HG03565 (cell line): ENCODE measurements at regions not wholly inside any gene's neighbourhood (a gene's known extent, or its start where the extent isn't known, plus 50 kb on each side); places are given as distances from the start of the nearest gene placed in this dataset.

ENCODE experiments used
- ATAC-seq: cut with Tn5 transposase; IDR thresholded peaks from one replicate; pipeline ENCODE4 v1.9.1; 2021; ENCODE audit warnings: mild to moderate bottlenecking, moderate library complexity; ENCODE audit not compliant: unreplicated experiment

- ATAC-seq = no peak
These were observed 853.9 kb downstream of the SORCS3 start for GRCh38 chr10:105494944-105495343.

GRCh38 chr10:105494303-105494702 lies 853.2 kb downstream of the SORCS3 start:
- no peak for ATAC-seq

- no peak for ATAC-seq
These were observed 832.1 kb downstream of the SORCS3 start for GRCh38 chr10:105473170-105473569.

- no peak for ATAC-seq
These were observed 827.7 kb downstream of the SORCS3 start for GRCh38 chr10:105468759-105469158.

GRCh38 chr10:105466521-105466920 lies 825.4 kb downstream of the SORCS3 start:
- ATAC-seq = no peak

- no peak for ATAC-seq
These were observed 793.9 kb downstream of the SORCS3 start for GRCh38 chr10:105434970-105435369.

GRCh38 chr10:105413997-105414396 lies 772.9 kb downstream of the SORCS3 start:
- ATAC-seq = no peak

- no peak for ATAC-seq
These were observed 768.3 kb downstream of the SORCS3 start for GRCh38 chr10:105409370-105409769.

GRCh38 chr10:105406488-105406887 lies 765.4 kb downstream of the SORCS3 start:
- ATAC-seq = no peak

GRCh38 chr10:105398202-105398601 lies 757.1 kb downstream of the SORCS3 start:
- no peak for ATAC-seq

- no peak for ATAC-seq
These were observed 750.7 kb downstream of the SORCS3 start for GRCh38 chr10:105391670-105392351.

GRCh38 chr10:105387971-105388370 lies 746.9 kb downstream of the SORCS3 start:
- ATAC-seq = no peak

GRCh38 chr10:105383978-105384377 lies 742.9 kb downstream of the SORCS3 start:
- no peak for ATAC-seq

- no peak for ATAC-seq
These were observed 729.6 kb downstream of the SORCS3 start for GRCh38 chr10:105370692-105371091.

- no peak for ATAC-seq
These were observed 718.6 kb downstream of the SORCS3 start for GRCh38 chr10:105359708-105360107.

- ATAC-seq = no peak
These were observed 717.8 kb downstream of the SORCS3 start for GRCh38 chr10:105358911-105359310.

GRCh38 chr10:105356626-105357025 lies 715.5 kb downstream of the SORCS3 start:
- ATAC-seq = no peak

- ATAC-seq = no peak
These were observed 712.9 kb downstream of the SORCS3 start for GRCh38 chr10:105354010-105354409.

GRCh38 chr10:105352827-105353226 lies 711.7 kb downstream of the SORCS3 start:
- no peak for ATAC-seq

- ATAC-seq = no peak
These were observed 711.2 kb downstream of the SORCS3 start for GRCh38 chr10:105352281-105352680.

GRCh38 chr10:105351187-105351586 lies 710.1 kb downstream of the SORCS3 start:
- ATAC-seq = no peak

- ATAC-seq = no peak
These were observed 706.4 kb downstream of the SORCS3 start for GRCh38 chr10:105347487-105347886.

GRCh38 chr10:105342606-105343005 lies 701.5 kb downstream of the SORCS3 start:
- no peak for ATAC-seq
